HCT116 (cell line): ENCODE measurements at regions not wholly inside any gene's neighbourhood (a gene's known extent, or its start where the extent isn't known, plus 50 kb on each side); places are given as distances from the start of the nearest gene placed in this dataset.
A peak's percentile ranks its signal among the peaks of the same experiment; 100 is the strongest.

Experiments
- ATAC-seq: fragments of 200-7000 bp; cut with Tn5 transposase; 2 replicates; pipeline ENCODE4 v1.9.1; 2020; ENCODE audit warnings: mild to moderate bottlenecking, moderate library complexity
- BruUV-seq: library from RNA; stranded (reverse); fragments of 400-500 nt; replicated peaks from 2 replicates; lab custom pipeline; 2021; lab: Mats Ljungman, UMichigan
- CTCF ChIA-PET: fragments of 300-600 bp; sonication (Branson Sonifier 250); formaldehyde crosslinking; loops from one replicate; lab custom pipeline; 2021; ENCODE audit warnings: antibody characterized with exemption; lab: Charles Lee
- POLR2A ChIA-PET: fragments of 300-600, 350-600 bp; sonication (Branson Sonifier 250); formaldehyde crosslinking; loops from one replicate; lab custom pipeline; 2021; ENCODE audit warnings: antibody characterized with exemption; lab: Charles Lee
- RAD21 ChIA-PET, 2 experiments: fragments of 300-600 bp; sonication (Branson Sonifier 250); formaldehyde crosslinking; loops; one replicate each; lab custom pipeline; 2023; ENCODE audit warnings: low total read pairs in 2 of 2; ENCODE audit not compliant: uncharacterized antibody in 2 of 2, unreplicated experiment in 2 of 2, low non-redundant PET in 1 of 2; lab: Charles Lee
- DNase-seq: peaks from one replicate; pipeline ENCODE4 v3.0.0-alpha.2; 2010; ENCODE audit warnings: low read depth, low spot score
- H2AFZ ChIP-seq: fragments of 200-600 bp; shearing (Covaris generic), sonication (generic); 2 replicates; pipeline ENCODE4 v1.6.1; 2017; ENCODE audit warnings: low read depth, mixed run types, mixed read lengths, antibody characterized with exemption, low read length; ENCODE audit not compliant: poor library complexity, severe bottlenecking
- H3K27ac ChIP-seq: 2 replicates; pipeline ENCODE4 v1.5.1; 2012; ENCODE audit warnings: low read depth, low read length
- H3K27me3 ChIP-seq: fragments of 200-600 bp; sonication (generic); 2 replicates; pipeline ENCODE4 v1.6.1; 2016; ENCODE audit warnings: mixed run types, low read length, mixed read lengths; ENCODE audit not compliant: insufficient read depth
- H3K36me3 ChIP-seq, 2 experiments: fragments of 200-500 bp in 1 of 2; fragments of 200-600 bp in 1 of 2; sonication (Bioruptor generic) in 1 of 2; sonication (generic) in 1 of 2; 2 replicates each; pipeline versions ENCODE4 v1.5.1 to v1.6.1; 2014 to 2016; ENCODE audit warnings: low read length in 2 of 2, inconsistent platforms in 1 of 2, mixed read lengths in 1 of 2, mixed run types in 1 of 2; ENCODE audit not compliant: insufficient read depth in 2 of 2, control insufficient read depth in 1 of 2
- H3K4me1 ChIP-seq, 2 experiments: fragments of 200-600 bp in 1 of 2; sonication (generic) in 1 of 2; 2 replicates each; pipeline versions ENCODE4 v1.5.1 to v1.6.1; 2012 to 2017; ENCODE audit warnings: low read length in 2 of 2, inconsistent platforms in 1 of 2, mild to moderate bottlenecking in 1 of 2, mixed read lengths in 1 of 2, mixed run types in 1 of 2, moderate library complexity in 1 of 2; ENCODE audit not compliant: insufficient read depth in 2 of 2, control insufficient read depth in 1 of 2
- H3K4me2 ChIP-seq: fragments of 200-600 bp; sonication (generic); 2 replicates; pipeline ENCODE4 v1.6.1; 2017; ENCODE audit warnings: mixed run types, low read length, mixed read lengths
- H3K4me3 ChIP-seq, 2 experiments: fragments of 200-600 bp in 1 of 2; sonication (generic) in 1 of 2; replicated peaks in 1 of 2; 2 replicates each; pipeline ENCODE4 v1.5.1; 2011 to 2016; ENCODE audit warnings: low read length in 2 of 2, control low read depth in 1 of 2, low read depth in 1 of 2, mild to moderate bottlenecking in 1 of 2, mixed read lengths in 1 of 2, mixed run types in 1 of 2
- H3K79me2 ChIP-seq: fragments of 200-600 bp; sonication (generic); 2 replicates; pipeline ENCODE4 v1.6.1; 2017; ENCODE audit warnings: mild to moderate bottlenecking, mixed run types, low read length, moderate library complexity, mixed read lengths; ENCODE audit not compliant: insufficient read depth
- H3K9ac ChIP-seq: fragments of 200-600 bp; sonication (generic); 2 replicates; pipeline ENCODE4 v1.6.1; 2016; ENCODE audit warnings: low read length, mixed read lengths
- H3K9me2 ChIP-seq: fragments of 200-600 bp; sonication (generic), shearing (Covaris generic); 2 replicates; pipeline ENCODE4 v1.6.1; 2017; ENCODE audit warnings: mixed run types, mild to moderate bottlenecking, moderate library complexity; ENCODE audit not compliant: insufficient read depth
- H3K9me3 ChIP-seq, 2 experiments: fragments of 200-500 bp in 1 of 2; fragments of 200-600 bp in 1 of 2; sonication (Bioruptor generic) in 1 of 2; sonication (generic) in 1 of 2; 2 replicates each; pipeline ENCODE4 v1.6.1; 2014 to 2017; ENCODE audit warnings: low read length in 2 of 2, mixed read lengths in 2 of 2, inconsistent platforms in 1 of 2, low read depth in 1 of 2, mild to moderate bottlenecking in 1 of 2, mixed run types in 1 of 2, moderate library complexity in 1 of 2; ENCODE audit not compliant: control insufficient read depth in 1 of 2, insufficient read depth in 1 of 2
- H4K20me1 ChIP-seq: fragments of 200-600 bp; sonication (generic), shearing (Covaris generic); 2 replicates; pipeline ENCODE4 v1.6.1; 2017; ENCODE audit warnings: mixed run types, mild to moderate bottlenecking, moderate library complexity; ENCODE audit not compliant: insufficient read depth
- EZH2phosphoT487 ChIP-seq: fragments of 200-600 bp; IDR thresholded peaks from 2 replicates; pipeline ENCODE4 v1.6.1; 2018; ENCODE audit warnings: antibody characterized with exemption, borderline replicate concordance
- FOSL1 ChIP-seq: IDR thresholded peaks from 2 replicates; pipeline ENCODE4 v1.6.1; 2012; ENCODE audit warnings: low read depth
- RAD21 ChIP-seq: IDR thresholded peaks from 2 replicates; pipeline ENCODE4 v1.6.1; 2012; ENCODE audit warnings: low read depth, mild to moderate bottlenecking
- SP1 ChIP-seq: IDR thresholded peaks from 2 replicates; pipeline ENCODE4 v1.6.1; 2012; ENCODE audit warnings: low read depth
- SRF ChIP-seq: IDR thresholded peaks from 2 replicates; pipeline ENCODE4 v1.6.1; 2012; ENCODE audit warnings: low read depth
- YY1 ChIP-seq: IDR thresholded peaks from 2 replicates; pipeline ENCODE4 v1.6.1; 2011; ENCODE audit warnings: low read length, low read depth, moderate library complexity, mild to moderate bottlenecking; ENCODE audit not compliant: insufficient replicate concordance; ENCODE audit errors: extremely low read depth
- ZFX ChIP-seq: fragments of 450-650 bp; IDR thresholded peaks from 2 replicates; pipeline ENCODE4 v1.6.1; 2017
- intact Hi-C: fragments of 100-400 bp; cut with micrococcal nuclease; formaldehyde crosslinking; loops from 2 replicates; pipeline ENCODE4 v1.10.0; 2022
- TF ChIP-seq, protein P1 (sequence below), 3 experiments: fragments of 200-600 bp in 1 of 3; sonication (generic) in 1 of 3; IDR thresholded peaks in 2 of 3; conservative IDR thresholded peaks in 1 of 3; 2 replicates each; pipeline ENCODE4 v1.5.1; 2012 to 2017; ENCODE audit warnings: low read depth in 2 of 3, low read length in 2 of 3, antibody characterized with exemption in 1 of 3, borderline replicate concordance in 1 of 3, control low read depth in 1 of 3, mild to moderate bottlenecking in 1 of 3, mixed read lengths in 1 of 3, mixed run types in 1 of 3, moderate library complexity in 1 of 3; ENCODE audit not compliant: insufficient read depth in 1 of 3
- TF ChIP-seq, protein P2 (sequence below): IDR thresholded peaks from 2 replicates; pipeline ENCODE4 v1.6.1; 2012
- TF ChIP-seq, protein P3 (sequence below): IDR thresholded peaks from 2 replicates; pipeline ENCODE4 v1.6.1; 2011; ENCODE audit warnings: mild to moderate bottlenecking, low read length, moderate library complexity; ENCODE audit not compliant: insufficient replicate concordance; ENCODE audit errors: extremely low read depth
- TF ChIP-seq, protein P4 (sequence below): IDR thresholded peaks from 2 replicates; pipeline ENCODE4 v1.6.1; 2012

DNA sequence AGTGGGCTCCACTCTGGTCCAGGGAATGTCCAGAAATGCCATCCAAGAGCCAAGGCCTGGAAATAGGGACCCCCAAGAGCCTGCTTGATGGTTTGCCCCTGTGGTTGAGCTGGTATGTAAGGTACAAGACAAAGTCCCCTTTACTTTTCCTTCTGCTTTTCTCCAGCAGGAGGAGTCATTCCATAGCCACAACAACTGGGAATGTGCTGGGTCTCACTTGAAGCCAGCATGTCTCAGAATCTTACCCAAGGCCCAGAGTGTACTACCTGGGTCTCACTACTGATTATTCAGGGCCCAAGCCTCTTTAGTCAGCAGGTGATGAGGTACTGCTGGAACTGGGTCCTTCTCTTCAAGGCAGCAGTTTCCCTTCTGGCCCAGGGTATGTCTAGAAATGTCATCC, 62.1 kb upstream of the CD55 start:
- no TSS peak for BruUV-seq
- Histone ChIP-seq H3K9me2 (no peaks in the 10 kb centered on the region), H3K36me3 (no peaks in the 10 kb centered on the region), H3K27me3 (no peaks in the 10 kb centered on the region), H3K4me1 (no peaks in the 10 kb centered on the region), H4K20me1 (no peaks in the 10 kb centered on the region), H3K9ac (no peak overlapping the region), H3K4me2 (no peak overlapping the region), H3K27ac (no peak overlapping the region), H3K9me3 (no peaks in the 10 kb centered on the region), H2AFZ (no peak overlapping the region), H3K4me3 (no peak overlapping the region), H3K79me2 (no peaks in the 10 kb centered on the region)
- DNase-seq (peak; percentile 27), ATAC-seq (peak; percentile 79)
- ChIA-PET CTCF (interaction anchor here (1.1 to 2.4 kb wide), 4 partner anchors 62 to 240 kb away, joined by 3 to 25 read pairs (median 3); partner anchors contain the start of gene CD55), RAD21 (interaction anchor here (1.0 to 1.5 kb wide), 3 partner anchors 145 to 175 kb away, joined by 3 to 5 read pairs (median 4); no protein-coding TSS in a partner anchor), POLR2A (interaction anchor here (1.2 kb wide), 1 partner anchor 62 kb away, joined by 3 read pairs; the partner anchor contains the start of gene CD55)
- TF ChIP-seq, protein P1, sequence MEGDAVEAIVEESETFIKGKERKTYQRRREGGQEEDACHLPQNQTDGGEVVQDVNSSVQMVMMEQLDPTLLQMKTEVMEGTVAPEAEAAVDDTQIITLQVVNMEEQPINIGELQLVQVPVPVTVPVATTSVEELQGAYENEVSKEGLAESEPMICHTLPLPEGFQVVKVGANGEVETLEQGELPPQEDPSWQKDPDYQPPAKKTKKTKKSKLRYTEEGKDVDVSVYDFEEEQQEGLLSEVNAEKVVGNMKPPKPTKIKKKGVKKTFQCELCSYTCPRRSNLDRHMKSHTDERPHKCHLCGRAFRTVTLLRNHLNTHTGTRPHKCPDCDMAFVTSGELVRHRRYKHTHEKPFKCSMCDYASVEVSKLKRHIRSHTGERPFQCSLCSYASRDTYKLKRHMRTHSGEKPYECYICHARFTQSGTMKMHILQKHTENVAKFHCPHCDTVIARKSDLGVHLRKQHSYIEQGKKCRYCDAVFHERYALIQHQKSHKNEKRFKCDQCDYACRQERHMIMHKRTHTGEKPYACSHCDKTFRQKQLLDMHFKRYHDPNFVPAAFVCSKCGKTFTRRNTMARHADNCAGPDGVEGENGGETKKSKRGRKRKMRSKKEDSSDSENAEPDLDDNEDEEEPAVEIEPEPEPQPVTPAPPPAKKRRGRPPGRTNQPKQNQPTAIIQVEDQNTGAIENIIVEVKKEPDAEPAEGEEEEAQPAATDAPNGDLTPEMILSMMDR (IDR thresholded peaks at IDR 0.05 in 2 of 3, conservative IDR thresholded peaks at IDR 0.05 in 1 of 3; ENCODE audit: borderline replicate concordance in 1 of 3, insufficient read depth in 1 of 3, low read depth in 2 of 3, low read length in 2 of 3): peak; percentile 56 to 66 (median 59); a peak in 5 of 6 replicates
- TF ChIP-seq RAD21: peak; percentile 84
- TF ChIP-seq, protein P2, sequence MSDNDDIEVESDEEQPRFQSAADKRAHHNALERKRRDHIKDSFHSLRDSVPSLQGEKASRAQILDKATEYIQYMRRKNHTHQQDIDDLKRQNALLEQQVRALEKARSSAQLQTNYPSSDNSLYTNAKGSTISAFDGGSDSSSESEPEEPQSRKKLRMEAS: peak; percentile 51
- TF ChIP-seq FOSL1: no peak
- no peak for TF ChIP-seq SP1
- TF ChIP-seq SRF: no peak
- TF ChIP-seq YY1: peak; percentile 9
- intact Hi-C loops: loop anchor here (1.0 to 5.0 kb wide), 2 partner anchors 146 to 238 kb away; partner anchors contain the start of gene CR1

DNA sequence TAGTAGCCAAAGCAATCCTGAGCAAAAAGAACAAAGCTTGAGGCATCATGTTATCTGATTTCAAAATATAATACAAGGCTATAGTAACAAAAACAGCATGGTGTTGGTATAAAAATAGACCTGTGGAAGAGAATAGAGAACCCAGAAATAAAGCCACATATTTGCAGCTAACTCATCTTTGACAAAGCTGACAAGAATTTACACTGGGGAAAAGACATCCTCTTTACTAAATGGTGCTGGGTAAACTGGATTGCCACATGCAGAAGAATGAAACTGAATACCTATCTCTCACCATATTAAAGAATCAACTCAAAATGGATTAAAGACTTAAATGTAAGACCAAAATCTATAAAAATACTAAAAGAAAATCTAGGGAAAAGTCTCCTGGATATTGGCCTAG, 59.5 kb upstream of the CD55 start:
- no peak for TF ChIP-seq FOSL1
- no peak for TF ChIP-seq SP1
- TF ChIP-seq, protein P3, sequence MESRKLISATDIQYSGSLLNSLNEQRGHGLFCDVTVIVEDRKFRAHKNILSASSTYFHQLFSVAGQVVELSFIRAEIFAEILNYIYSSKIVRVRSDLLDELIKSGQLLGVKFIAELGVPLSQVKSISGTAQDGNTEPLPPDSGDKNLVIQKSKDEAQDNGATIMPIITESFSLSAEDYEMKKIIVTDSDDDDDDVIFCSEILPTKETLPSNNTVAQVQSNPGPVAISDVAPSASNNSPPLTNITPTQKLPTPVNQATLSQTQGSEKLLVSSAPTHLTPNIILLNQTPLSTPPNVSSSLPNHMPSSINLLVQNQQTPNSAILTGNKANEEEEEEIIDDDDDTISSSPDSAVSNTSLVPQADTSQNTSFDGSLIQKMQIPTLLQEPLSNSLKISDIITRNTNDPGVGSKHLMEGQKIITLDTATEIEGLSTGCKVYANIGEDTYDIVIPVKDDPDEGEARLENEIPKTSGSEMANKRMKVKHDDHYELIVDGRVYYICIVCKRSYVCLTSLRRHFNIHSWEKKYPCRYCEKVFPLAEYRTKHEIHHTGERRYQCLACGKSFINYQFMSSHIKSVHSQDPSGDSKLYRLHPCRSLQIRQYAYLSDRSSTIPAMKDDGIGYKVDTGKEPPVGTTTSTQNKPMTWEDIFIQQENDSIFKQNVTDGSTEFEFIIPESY: no peak
- TF ChIP-seq RAD21: no peak
- TF ChIP-seq, protein P4, sequence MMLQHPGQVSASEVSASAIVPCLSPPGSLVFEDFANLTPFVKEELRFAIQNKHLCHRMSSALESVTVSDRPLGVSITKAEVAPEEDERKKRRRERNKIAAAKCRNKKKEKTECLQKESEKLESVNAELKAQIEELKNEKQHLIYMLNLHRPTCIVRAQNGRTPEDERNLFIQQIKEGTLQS: no peak
- no peak for TF ChIP-seq YY1
- TF ChIP-seq ZFX: no peak
- TF ChIP-seq EZH2phosphoT487: no peak
- ChIA-PET CTCF (no interaction called here), POLR2A (no interaction called here), RAD21 (no interaction called here)
- Histone ChIP-seq H3K9me3 (no peaks in the 10 kb centered on the region), H3K79me2 (no peaks in the 10 kb centered on the region), H3K27ac (no peak overlapping the region), H2AFZ (no peak overlapping the region), H4K20me1 (no peaks in the 10 kb centered on the region), H3K4me3 (no peak overlapping the region), H3K27me3 (no peaks in the 10 kb centered on the region), H3K4me1 (no peaks in the 10 kb centered on the region), H3K36me3 (no peaks in the 10 kb centered on the region), H3K9ac (no peak overlapping the region), H3K9me2 (no peaks in the 10 kb centered on the region), H3K4me2 (no peak overlapping the region)
- no TSS peak for BruUV-seq
- intact Hi-C loops: no loop called here
- ATAC-seq (no peak), DNase-seq (no peak)
